MM.1S (cell line): ENCODE measurements at regions not wholly inside any gene's neighbourhood (a gene's known extent, or its start where the extent isn't known, plus 50 kb on each side); places are given as distances from the start of the nearest gene placed in this dataset.

ENCODE experiments used
- DNase-seq: peaks from one replicate; pipeline ENCODE4 v3.0.0-alpha.2; 2015
- H2AFZ ChIP-seq: fragments of 300-600 bp; sonication (generic); 2 replicates; pipeline ENCODE4 v1.6.0; 2016; ENCODE audit warnings: antibody characterized with exemption, low read length
- H3F3A ChIP-seq: fragments of 300-600 bp; sonication (generic); 2 replicates; pipeline ENCODE4 v1.6.1; 2016; ENCODE audit warnings: mild to moderate bottlenecking, antibody characterized with exemption, low read length, moderate library complexity, mixed read lengths; ENCODE audit not compliant: insufficient read depth
- H3K27ac ChIP-seq: fragments of 300-600 bp; sonication (generic); 2 replicates; pipeline ENCODE4 v1.5.1; 2016; ENCODE audit warnings: mild to moderate bottlenecking, low read length
- H3K27me3 ChIP-seq: fragments of 300-600 bp; sonication (generic); replicated peaks from 2 replicates; pipeline ENCODE4 v1.6.0; 2016; ENCODE audit warnings: low read length; ENCODE audit not compliant: insufficient read depth
- H3K36me3 ChIP-seq: fragments of 300-600 bp; sonication (generic); replicated peaks from 2 replicates; pipeline ENCODE4 v1.6.1; 2016; ENCODE audit warnings: mild to moderate bottlenecking, low read length, mixed read lengths; ENCODE audit not compliant: insufficient read depth
- H3K4me1 ChIP-seq: fragments of 300-600 bp; sonication (generic); 2 replicates; pipeline ENCODE4 v1.6.1; 2016; ENCODE audit warnings: low read length, mixed read lengths
- H3K4me2 ChIP-seq: fragments of 300-600 bp; sonication (generic); 2 replicates; pipeline ENCODE4 v1.6.0; 2016; ENCODE audit warnings: low read depth, low read length
- H3K4me3 ChIP-seq: fragments of 300-600 bp; sonication (generic); 2 replicates; pipeline ENCODE4 v1.5.1; 2016; ENCODE audit warnings: low read length, mixed read lengths
- H3K79me2 ChIP-seq: fragments of 300-600 bp; sonication (generic); 2 replicates; pipeline ENCODE4 v1.6.1; 2016; ENCODE audit warnings: mixed run types, low read length, mixed read lengths
- H3K9ac ChIP-seq: fragments of 300-600 bp; sonication (generic); 2 replicates; pipeline ENCODE4 v1.6.1; 2016; ENCODE audit warnings: low read length, mixed read lengths
- H3K9me2 ChIP-seq: fragments of 300-600 bp; sonication (generic); replicated peaks from 2 replicates; pipeline ENCODE4 v1.6.1; 2016; ENCODE audit warnings: mild to moderate bottlenecking, low read length, mixed read lengths; ENCODE audit not compliant: insufficient read depth
- H3K9me3 ChIP-seq: fragments of 300-600 bp; sonication (generic); replicated peaks from 2 replicates; pipeline ENCODE4 v1.6.1; 2016; ENCODE audit warnings: mild to moderate bottlenecking, low read length, mixed read lengths; ENCODE audit not compliant: insufficient read depth
- H4K20me1 ChIP-seq: fragments of 300-600 bp; sonication (generic); 2 replicates; pipeline ENCODE4 v1.6.1; 2016; ENCODE audit warnings: mild to moderate bottlenecking, low read length, moderate library complexity, mixed read lengths; ENCODE audit not compliant: insufficient read depth
- EZH2 ChIP-seq: fragments of 300-600 bp; sonication (generic); optimal IDR thresholded peaks from 2 replicates; pipeline ENCODE3; 2017; ENCODE audit warnings: low read depth, mild to moderate bottlenecking, antibody characterized with exemption, low read length, mixed read lengths
- EZH2phosphoT487 ChIP-seq: fragments of 300-600 bp; sonication (generic); IDR thresholded peaks from 2 replicates; pipeline ENCODE4 v1.6.1; 2018; ENCODE audit warnings: antibody characterized with exemption, low read length
- TF ChIP-seq, protein P1 (sequence below): fragments of 300-600 bp; sonication (generic); IDR thresholded peaks from 2 replicates; pipeline ENCODE4 v1.5.1; 2016; ENCODE audit warnings: antibody characterized with exemption, low read length, mixed read lengths

DNA sequence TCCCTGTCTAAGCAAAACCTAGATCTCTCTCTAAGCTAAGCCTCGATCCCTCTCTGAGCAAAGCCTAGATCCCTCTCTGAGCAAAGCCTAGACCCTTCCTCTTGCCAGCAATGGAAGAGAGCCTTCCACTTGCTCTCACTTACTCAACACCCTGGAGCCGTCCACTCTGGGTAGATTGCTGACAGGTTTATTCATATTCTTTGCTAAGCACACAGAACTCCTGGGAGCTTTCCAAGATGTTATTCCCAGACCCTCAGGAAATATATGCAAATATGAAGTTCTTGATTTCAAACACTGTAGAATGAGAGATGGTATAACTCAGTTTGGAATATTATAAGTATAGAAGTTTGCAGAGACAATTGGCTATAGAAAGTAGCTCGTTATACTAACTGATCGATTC is 503.8 kb upstream of the CELF2 start:
- no peaks in the 10 kb centered on the region for H3K27me3 ChIP-seq
- no peaks in the 10 kb centered on the region for H3F3A ChIP-seq
- no peak overlapping the region for H2AFZ ChIP-seq
- no peak for TF ChIP-seq EZH2
- TF ChIP-seq, protein P1, sequence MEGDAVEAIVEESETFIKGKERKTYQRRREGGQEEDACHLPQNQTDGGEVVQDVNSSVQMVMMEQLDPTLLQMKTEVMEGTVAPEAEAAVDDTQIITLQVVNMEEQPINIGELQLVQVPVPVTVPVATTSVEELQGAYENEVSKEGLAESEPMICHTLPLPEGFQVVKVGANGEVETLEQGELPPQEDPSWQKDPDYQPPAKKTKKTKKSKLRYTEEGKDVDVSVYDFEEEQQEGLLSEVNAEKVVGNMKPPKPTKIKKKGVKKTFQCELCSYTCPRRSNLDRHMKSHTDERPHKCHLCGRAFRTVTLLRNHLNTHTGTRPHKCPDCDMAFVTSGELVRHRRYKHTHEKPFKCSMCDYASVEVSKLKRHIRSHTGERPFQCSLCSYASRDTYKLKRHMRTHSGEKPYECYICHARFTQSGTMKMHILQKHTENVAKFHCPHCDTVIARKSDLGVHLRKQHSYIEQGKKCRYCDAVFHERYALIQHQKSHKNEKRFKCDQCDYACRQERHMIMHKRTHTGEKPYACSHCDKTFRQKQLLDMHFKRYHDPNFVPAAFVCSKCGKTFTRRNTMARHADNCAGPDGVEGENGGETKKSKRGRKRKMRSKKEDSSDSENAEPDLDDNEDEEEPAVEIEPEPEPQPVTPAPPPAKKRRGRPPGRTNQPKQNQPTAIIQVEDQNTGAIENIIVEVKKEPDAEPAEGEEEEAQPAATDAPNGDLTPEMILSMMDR = no peak
- TF ChIP-seq EZH2phosphoT487 = no peak
- H3K4me3 ChIP-seq = no peak overlapping the region
- no peaks in the 10 kb centered on the region for H3K4me1 ChIP-seq
- H3K9ac ChIP-seq = no peak overlapping the region
- H3K27ac ChIP-seq = no peak overlapping the region
- H3K9me2 ChIP-seq = no peaks in the 10 kb centered on the region
- no peaks in the 10 kb centered on the region for H4K20me1 ChIP-seq
- no peaks in the 10 kb centered on the region for H3K79me2 ChIP-seq
- no peak overlapping the region for H3K4me2 ChIP-seq
- H3K9me3 ChIP-seq = no peaks in the 10 kb centered on the region
- no peaks in the 10 kb centered on the region for H3K36me3 ChIP-seq
- DNase-seq = no peak

GRCh38 chr10:10514797-10515196 is 502.9 kb upstream of the CELF2 start:
- Histone ChIP-seq H3K9me2 (no peaks in the 10 kb centered on the region), H3K4me1 (no peaks in the 10 kb centered on the region), H3K36me3 (no peaks in the 10 kb centered on the region), H3K9me3 (no peaks in the 10 kb centered on the region), H3F3A (no peaks in the 10 kb centered on the region), H3K4me2 (no peak overlapping the region), H3K79me2 (no peaks in the 10 kb centered on the region), H3K27ac (no peak overlapping the region), H4K20me1 (no peaks in the 10 kb centered on the region), H2AFZ (no peak overlapping the region), H3K27me3 (no peaks in the 10 kb centered on the region), H3K9ac (no peak overlapping the region), H3K4me3 (no peak overlapping the region)
- no peak for DNase-seq
- no peak for TF ChIP-seq EZH2
- TF ChIP-seq EZH2phosphoT487 = no peak
- TF ChIP-seq, protein P1 = no peak

GRCh38 chr10:10515479-10516204 is 502.0 kb upstream of the CELF2 start:
- H3K9me2 ChIP-seq = no peaks in the 10 kb centered on the region
- no peak for TF ChIP-seq EZH2
- TF ChIP-seq EZH2phosphoT487 = no peak
- TF ChIP-seq, protein P1 = no peak
- H3F3A ChIP-seq = no peaks in the 10 kb centered on the region
- H3K9me3 ChIP-seq = no peaks in the 10 kb centered on the region
- no peaks in the 10 kb centered on the region for H3K36me3 ChIP-seq
- H3K9ac ChIP-seq = no peak overlapping the region
- H3K4me2 ChIP-seq = no peak overlapping the region
- DNase-seq = no peak
- no peaks in the 10 kb centered on the region for H3K27me3 ChIP-seq
- no peaks in the 10 kb centered on the region for H3K79me2 ChIP-seq
- H3K4me3 ChIP-seq = no peak overlapping the region
- no peak overlapping the region for H2AFZ ChIP-seq
- H3K27ac ChIP-seq = no peak overlapping the region
- no peaks in the 10 kb centered on the region for H3K4me1 ChIP-seq
- H4K20me1 ChIP-seq = no peaks in the 10 kb centered on the region
